HL-60 (cell line): ENCODE measurements at regions not wholly inside any gene's neighbourhood (a gene's known extent, or its start where the extent isn't known, plus 50 kb on each side); places are given as distances from the start of the nearest gene placed in this dataset.

Experiments used
- DNase-seq, 2 experiments: peaks; one replicate each; pipeline ENCODE4 v3.0.0-alpha.2; 2010 to 2020; ENCODE audit warnings: low read depth in 1 of 2, low spot score in 1 of 2
- H3K27ac ChIP-seq: fragments of 250-450 bp; sonication (Bioruptor Pico); replicated peaks from 2 replicates; pipeline ENCODE4 v1.5.1; 2020; ENCODE audit warnings: mild to moderate bottlenecking, moderate library complexity
- H3K27me3 ChIP-seq: fragments of 250-450 bp; sonication (Bioruptor Pico); 2 replicates; pipeline ENCODE4 v1.5.1; 2021; ENCODE audit warnings: mild to moderate bottlenecking, moderate library complexity; ENCODE audit not compliant: insufficient read depth, poor library complexity, severe bottlenecking
- H3K4me3 ChIP-seq: replicated peaks from 2 replicates; pipeline ENCODE4 v1.5.1; 2011; ENCODE audit warnings: mild to moderate bottlenecking, control low read depth, low read length; ENCODE audit not compliant: insufficient read depth
- GABPA ChIP-seq: IDR thresholded peaks from 2 replicates; pipeline ENCODE4 v1.6.1; 2012; ENCODE audit warnings: low read depth
- POLR2AphosphoS5 ChIP-seq: IDR thresholded peaks from 2 replicates; pipeline ENCODE4 v1.6.1; 2012; ENCODE audit warnings: low read depth
- SPI1 ChIP-seq: IDR thresholded peaks from 2 replicates; pipeline ENCODE4 v1.6.1; 2012; ENCODE audit warnings: low read depth, mild to moderate bottlenecking, borderline replicate concordance
- TF ChIP-seq, protein P1 (sequence below): IDR thresholded peaks from 2 replicates; pipeline ENCODE4 v1.6.1; 2012; ENCODE audit warnings: low read depth; ENCODE audit not compliant: insufficient replicate concordance
- TF ChIP-seq, protein P2 (sequence below): IDR thresholded peaks from one replicate; pipeline ENCODE4 v1.5.1; 2011; ENCODE audit warnings: low read length, control low read depth, inconsistent platforms; ENCODE audit not compliant: insufficient read depth

DNA sequence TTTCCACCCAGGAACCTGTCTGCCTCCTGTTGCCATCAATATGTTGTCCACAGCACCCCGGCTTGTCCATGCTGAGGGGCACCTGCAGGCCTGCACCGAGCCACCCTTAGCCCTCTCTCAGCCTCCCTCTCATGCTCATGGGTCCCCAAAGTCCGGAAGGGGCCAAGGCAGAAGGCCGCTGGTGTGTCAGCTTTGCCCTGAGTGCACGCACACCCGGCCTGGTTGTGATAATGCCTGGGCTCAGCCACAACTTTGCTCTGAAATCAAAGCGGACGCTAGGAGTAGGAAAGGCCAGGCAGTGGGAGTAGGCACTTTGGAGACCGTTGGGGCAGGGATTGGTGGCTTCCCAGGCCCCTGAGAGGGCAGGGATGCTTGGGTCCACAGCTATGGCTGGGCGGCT, 201.8 kb upstream of the NUDT12 start:
- TF ChIP-seq GABPA: no peak
- TF ChIP-seq POLR2AphosphoS5: no peak
- TF ChIP-seq, protein P1, sequence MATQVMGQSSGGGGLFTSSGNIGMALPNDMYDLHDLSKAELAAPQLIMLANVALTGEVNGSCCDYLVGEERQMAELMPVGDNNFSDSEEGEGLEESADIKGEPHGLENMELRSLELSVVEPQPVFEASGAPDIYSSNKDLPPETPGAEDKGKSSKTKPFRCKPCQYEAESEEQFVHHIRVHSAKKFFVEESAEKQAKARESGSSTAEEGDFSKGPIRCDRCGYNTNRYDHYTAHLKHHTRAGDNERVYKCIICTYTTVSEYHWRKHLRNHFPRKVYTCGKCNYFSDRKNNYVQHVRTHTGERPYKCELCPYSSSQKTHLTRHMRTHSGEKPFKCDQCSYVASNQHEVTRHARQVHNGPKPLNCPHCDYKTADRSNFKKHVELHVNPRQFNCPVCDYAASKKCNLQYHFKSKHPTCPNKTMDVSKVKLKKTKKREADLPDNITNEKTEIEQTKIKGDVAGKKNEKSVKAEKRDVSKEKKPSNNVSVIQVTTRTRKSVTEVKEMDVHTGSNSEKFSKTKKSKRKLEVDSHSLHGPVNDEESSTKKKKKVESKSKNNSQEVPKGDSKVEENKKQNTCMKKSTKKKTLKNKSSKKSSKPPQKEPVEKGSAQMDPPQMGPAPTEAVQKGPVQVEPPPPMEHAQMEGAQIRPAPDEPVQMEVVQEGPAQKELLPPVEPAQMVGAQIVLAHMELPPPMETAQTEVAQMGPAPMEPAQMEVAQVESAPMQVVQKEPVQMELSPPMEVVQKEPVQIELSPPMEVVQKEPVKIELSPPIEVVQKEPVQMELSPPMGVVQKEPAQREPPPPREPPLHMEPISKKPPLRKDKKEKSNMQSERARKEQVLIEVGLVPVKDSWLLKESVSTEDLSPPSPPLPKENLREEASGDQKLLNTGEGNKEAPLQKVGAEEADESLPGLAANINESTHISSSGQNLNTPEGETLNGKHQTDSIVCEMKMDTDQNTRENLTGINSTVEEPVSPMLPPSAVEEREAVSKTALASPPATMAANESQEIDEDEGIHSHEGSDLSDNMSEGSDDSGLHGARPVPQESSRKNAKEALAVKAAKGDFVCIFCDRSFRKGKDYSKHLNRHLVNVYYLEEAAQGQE: no peak
- TF ChIP-seq SPI1: no peak
- TF ChIP-seq, protein P2, sequence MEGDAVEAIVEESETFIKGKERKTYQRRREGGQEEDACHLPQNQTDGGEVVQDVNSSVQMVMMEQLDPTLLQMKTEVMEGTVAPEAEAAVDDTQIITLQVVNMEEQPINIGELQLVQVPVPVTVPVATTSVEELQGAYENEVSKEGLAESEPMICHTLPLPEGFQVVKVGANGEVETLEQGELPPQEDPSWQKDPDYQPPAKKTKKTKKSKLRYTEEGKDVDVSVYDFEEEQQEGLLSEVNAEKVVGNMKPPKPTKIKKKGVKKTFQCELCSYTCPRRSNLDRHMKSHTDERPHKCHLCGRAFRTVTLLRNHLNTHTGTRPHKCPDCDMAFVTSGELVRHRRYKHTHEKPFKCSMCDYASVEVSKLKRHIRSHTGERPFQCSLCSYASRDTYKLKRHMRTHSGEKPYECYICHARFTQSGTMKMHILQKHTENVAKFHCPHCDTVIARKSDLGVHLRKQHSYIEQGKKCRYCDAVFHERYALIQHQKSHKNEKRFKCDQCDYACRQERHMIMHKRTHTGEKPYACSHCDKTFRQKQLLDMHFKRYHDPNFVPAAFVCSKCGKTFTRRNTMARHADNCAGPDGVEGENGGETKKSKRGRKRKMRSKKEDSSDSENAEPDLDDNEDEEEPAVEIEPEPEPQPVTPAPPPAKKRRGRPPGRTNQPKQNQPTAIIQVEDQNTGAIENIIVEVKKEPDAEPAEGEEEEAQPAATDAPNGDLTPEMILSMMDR: no peak
- no peak for DNase-seq
- no peak overlapping the region for H3K4me3 ChIP-seq
- no peak overlapping the region for H3K27ac ChIP-seq
- H3K27me3 ChIP-seq: no peaks in the 10 kb centered on the region

DNA sequence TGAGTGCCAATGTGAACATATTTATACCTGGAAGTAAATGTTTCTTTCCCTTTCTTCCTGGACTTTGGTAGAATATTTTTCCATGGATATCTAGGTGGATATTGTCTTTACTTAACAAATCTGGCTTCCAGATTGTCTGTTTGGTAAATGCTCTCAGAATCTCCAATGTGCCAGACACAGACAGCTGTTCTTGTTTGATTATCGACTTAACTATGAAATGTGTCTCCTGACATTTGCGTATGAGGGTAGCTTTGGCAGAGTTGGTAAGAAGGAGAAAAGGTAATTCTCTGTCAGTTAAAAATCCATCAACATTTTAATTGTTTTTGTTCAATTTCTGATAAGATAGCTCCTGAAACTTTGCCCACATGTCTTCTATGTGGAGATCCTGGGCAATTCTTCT, 196.4 kb upstream of the NUDT12 start:
- no peaks in the 10 kb centered on the region for H3K27me3 ChIP-seq
- no peak for DNase-seq
- TF ChIP-seq SPI1: no peak
- no peak for TF ChIP-seq GABPA
- TF ChIP-seq, protein P2: no peak
- TF ChIP-seq POLR2AphosphoS5: no peak
- TF ChIP-seq, protein P1: no peak
- no peak overlapping the region for H3K4me3 ChIP-seq
- H3K27ac ChIP-seq: no peak overlapping the region

DNA sequence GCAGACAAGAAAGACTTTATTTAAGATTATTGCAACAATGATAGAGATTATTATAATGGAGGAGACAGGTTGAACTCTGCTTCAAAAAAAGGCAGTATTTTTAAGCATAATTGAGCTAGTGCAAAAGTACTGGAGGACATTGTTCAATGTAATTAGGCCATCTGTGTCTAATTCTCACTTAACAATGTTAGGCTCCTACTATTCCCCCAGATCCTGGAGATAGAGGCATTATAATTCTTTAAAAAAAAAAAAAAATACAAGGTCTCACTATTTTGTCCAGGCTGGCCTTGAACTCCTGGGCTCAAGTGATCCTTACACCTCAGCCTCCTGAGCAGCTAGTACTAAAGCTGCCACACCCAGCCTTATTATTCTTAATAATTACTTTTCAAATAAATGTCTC, 193.4 kb upstream of the NUDT12 start:
- Histone ChIP-seq H3K4me3 (no peak overlapping the region), H3K27ac (no peak overlapping the region), H3K27me3 (no peaks in the 10 kb centered on the region)
- no peak for DNase-seq
- TF ChIP-seq POLR2AphosphoS5 (no peak), SPI1 (no peak), GABPA (no peak)
- TF ChIP-seq, protein P1: no peak
- TF ChIP-seq, protein P2: no peak
